HG02938 (cell line): ENCODE measurements at regions not wholly inside any gene's neighbourhood (a gene's known extent, or its start where the extent isn't known, plus 50 kb on each side); places are given as distances from the start of the nearest gene placed in this dataset.
A peak's percentile ranks its signal among the peaks of the same experiment; 100 is the strongest.

Experiments
- ATAC-seq: cut with Tn5 transposase; IDR thresholded peaks from one replicate; pipeline ENCODE4 v1.9.1; 2021; ENCODE audit warnings: mild to moderate bottlenecking, moderate library complexity; ENCODE audit not compliant: unreplicated experiment

- peak; percentile 92 for ATAC-seq
These were observed 98.7 kb upstream of the MGAT5 start for GRCh38 chr2:134155134-134155533.

GRCh38 chr2:134158295-134158694 is 95.6 kb upstream of the MGAT5 start:
- ATAC-seq, result no peak

GRCh38 chr2:134161170-134161547 is 92.7 kb upstream of the MGAT5 start:
- ATAC-seq, result no peak

GRCh38 chr2:134163336-134163735 is 90.5 kb upstream of the MGAT5 start:
- no peak for ATAC-seq

GRCh38 chr2:134164306-134164705 is 89.6 kb upstream of the MGAT5 start:
- no peak for ATAC-seq

GRCh38 chr2:134167015-134167414 is 86.9 kb upstream of the MGAT5 start:
- no peak for ATAC-seq

- peak; percentile 81 for ATAC-seq
These were observed 84.1 kb upstream of the MGAT5 start for GRCh38 chr2:134169788-134170187.

GRCh38 chr2:134170294-134170693 is 83.6 kb upstream of the MGAT5 start:
- ATAC-seq, result no peak

- ATAC-seq, result no peak
These were observed 83.2 kb upstream of the MGAT5 start for GRCh38 chr2:134170700-134171099.

- ATAC-seq, result no peak
These were observed 80.4 kb upstream of the MGAT5 start for GRCh38 chr2:134173338-134174016.

GRCh38 chr2:134174711-134175110 is 79.2 kb upstream of the MGAT5 start:
- no peak for ATAC-seq

- ATAC-seq, result no peak
These were observed 78.0 kb upstream of the MGAT5 start for GRCh38 chr2:134175834-134176233.

- ATAC-seq, result no peak
These were observed 76.4 kb upstream of the MGAT5 start for GRCh38 chr2:134177351-134177931.

GRCh38 chr2:134178138-134178877 is 75.6 kb upstream of the MGAT5 start:
- peak; percentile 56 for ATAC-seq

- ATAC-seq, result peak; percentile 72
These were observed 72.7 kb upstream of the MGAT5 start for GRCh38 chr2:134181219-134181618.

GRCh38 chr2:134183679-134184078 is 70.2 kb upstream of the MGAT5 start:
- ATAC-seq, result no peak

GRCh38 chr2:134185639-134186038 is 68.2 kb upstream of the MGAT5 start:
- no peak for ATAC-seq

GRCh38 chr2:134189009-134189720 is 64.7 kb upstream of the MGAT5 start:
- ATAC-seq, result no peak

- no peak for ATAC-seq
These were observed 63.6 kb upstream of the MGAT5 start for GRCh38 chr2:134190062-134190806.

- no peak for ATAC-seq
These were observed 63.1 kb upstream of the MGAT5 start for GRCh38 chr2:134190807-134191203.

- ATAC-seq, result no peak
These were observed 62.0 kb upstream of the MGAT5 start for GRCh38 chr2:134191835-134192234.
